ENCODE measurements at regions not wholly inside any gene's neighbourhood (a gene's known extent, or its start where the extent isn't known, plus 50 kb on each side); places are given as distances from the start of the nearest gene placed in this dataset.

- TF ChIP-seq, protein P1, sequence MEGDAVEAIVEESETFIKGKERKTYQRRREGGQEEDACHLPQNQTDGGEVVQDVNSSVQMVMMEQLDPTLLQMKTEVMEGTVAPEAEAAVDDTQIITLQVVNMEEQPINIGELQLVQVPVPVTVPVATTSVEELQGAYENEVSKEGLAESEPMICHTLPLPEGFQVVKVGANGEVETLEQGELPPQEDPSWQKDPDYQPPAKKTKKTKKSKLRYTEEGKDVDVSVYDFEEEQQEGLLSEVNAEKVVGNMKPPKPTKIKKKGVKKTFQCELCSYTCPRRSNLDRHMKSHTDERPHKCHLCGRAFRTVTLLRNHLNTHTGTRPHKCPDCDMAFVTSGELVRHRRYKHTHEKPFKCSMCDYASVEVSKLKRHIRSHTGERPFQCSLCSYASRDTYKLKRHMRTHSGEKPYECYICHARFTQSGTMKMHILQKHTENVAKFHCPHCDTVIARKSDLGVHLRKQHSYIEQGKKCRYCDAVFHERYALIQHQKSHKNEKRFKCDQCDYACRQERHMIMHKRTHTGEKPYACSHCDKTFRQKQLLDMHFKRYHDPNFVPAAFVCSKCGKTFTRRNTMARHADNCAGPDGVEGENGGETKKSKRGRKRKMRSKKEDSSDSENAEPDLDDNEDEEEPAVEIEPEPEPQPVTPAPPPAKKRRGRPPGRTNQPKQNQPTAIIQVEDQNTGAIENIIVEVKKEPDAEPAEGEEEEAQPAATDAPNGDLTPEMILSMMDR (conservative IDR thresholded peaks at IDR 0.05) = no peak
- no peak for TF ChIP-seq EZH2 (IDR thresholded peaks at IDR 0.05; ENCODE audit: low read depth)
Measured at GRCh38 chr2:136217996-136218395, 100.0 kb upstream of the CXCR4 start.
